Embryonic facial prominence (tissue), 1 donor: ENCODE measurements at regions not wholly inside any gene's neighbourhood (a gene's known extent, or its start where the extent isn't known, plus 50 kb on each side); places are given as distances from the start of the nearest gene placed in this dataset.

ENCODE experiments used
- DNase-seq: peaks from one replicate; pipeline ENCODE4 v3.0.0-alpha.2; 2016; ENCODE audit errors: extremely low spot score

GRCh38 chr11:13062115-13062514 lies 53.0 kb downstream of the RASSF10 start:
- no peak for DNase-seq

- no peak for DNase-seq
Observed at GRCh38 chr11:13064593-13064992, 55.5 kb downstream of the RASSF10 start.

GRCh38 chr11:13065200-13065787 lies 56.2 kb downstream of the RASSF10 start:
- DNase-seq, result no peak

- no peak for DNase-seq
Observed at GRCh38 chr11:13068211-13068610, 59.1 kb downstream of the RASSF10 start.

- no peak for DNase-seq
Observed at GRCh38 chr11:13073119-13073981, 64.2 kb downstream of the RASSF10 start.

- DNase-seq, result no peak
Observed at GRCh38 chr11:13074714-13075464, 65.8 kb downstream of the RASSF10 start.

- DNase-seq, result no peak
Observed at GRCh38 chr11:13076961-13077360, 67.8 kb downstream of the RASSF10 start.

DNA sequence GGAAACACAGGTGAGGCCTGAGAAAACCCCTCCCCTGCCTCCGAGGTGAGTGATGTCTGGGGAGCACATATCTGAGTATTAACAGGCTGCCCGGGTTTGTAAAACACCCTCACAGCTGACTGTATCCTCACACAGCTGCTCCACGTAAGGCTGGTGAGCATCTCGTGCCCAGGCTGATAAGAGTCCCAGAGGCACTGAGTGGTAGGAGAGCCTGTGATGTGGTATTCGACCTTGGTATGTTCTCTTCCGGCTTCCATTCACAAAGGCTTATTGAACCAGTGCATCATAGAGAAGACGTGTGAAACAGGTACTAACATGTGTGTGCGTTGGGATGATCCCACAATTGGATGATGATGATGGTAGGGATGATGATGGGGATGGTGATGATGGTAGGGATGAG lies 71.7 kb downstream of the RASSF10 start:
- no peak for DNase-seq

DNA sequence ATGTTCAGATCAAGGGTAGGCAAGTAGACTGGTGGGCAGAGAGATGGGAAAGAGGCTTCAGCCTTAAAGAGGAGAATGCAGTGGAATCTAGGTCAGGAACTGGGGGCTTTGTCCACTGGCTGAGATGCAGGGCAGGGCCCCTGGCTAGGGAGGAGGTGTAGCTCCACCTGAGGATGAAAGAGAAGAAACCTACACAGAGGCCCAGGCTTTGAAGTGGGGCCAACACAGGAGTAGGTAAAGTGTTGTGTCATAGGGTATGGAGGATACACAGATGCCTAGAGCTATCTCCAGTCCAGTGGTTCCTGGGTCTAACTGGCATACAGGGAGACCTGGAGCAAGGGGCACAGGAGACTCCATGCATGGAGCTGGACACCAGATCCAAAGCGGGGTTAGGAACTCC lies 73.5 kb downstream of the RASSF10 start:
- no peak for DNase-seq

- no peak for DNase-seq
Observed at GRCh38 chr11:13090228-13090708, 81.2 kb downstream of the RASSF10 start.

DNA sequence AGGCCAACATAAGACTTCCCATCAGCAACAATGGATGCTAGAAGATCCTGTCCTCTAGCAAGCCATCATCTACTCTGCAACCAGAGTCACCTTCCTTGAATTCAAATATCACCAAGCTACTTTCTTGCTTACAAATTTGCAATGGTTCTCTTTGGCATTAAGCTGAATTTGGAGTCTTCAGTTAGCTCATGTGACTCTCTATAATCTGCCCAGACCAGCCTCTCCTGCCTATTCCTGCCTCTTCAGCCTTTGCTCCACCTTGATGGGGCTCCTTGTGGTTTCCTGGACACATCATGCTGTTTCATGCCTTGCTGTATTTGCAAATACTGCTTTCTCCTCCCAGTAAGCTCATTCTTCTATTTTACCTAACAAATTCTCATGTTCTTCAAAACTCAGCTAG lies 82.3 kb downstream of the RASSF10 start:
- no peak for DNase-seq

- no peak for DNase-seq
Observed at GRCh38 chr11:13091804-13092203, 82.7 kb downstream of the RASSF10 start.

DNA sequence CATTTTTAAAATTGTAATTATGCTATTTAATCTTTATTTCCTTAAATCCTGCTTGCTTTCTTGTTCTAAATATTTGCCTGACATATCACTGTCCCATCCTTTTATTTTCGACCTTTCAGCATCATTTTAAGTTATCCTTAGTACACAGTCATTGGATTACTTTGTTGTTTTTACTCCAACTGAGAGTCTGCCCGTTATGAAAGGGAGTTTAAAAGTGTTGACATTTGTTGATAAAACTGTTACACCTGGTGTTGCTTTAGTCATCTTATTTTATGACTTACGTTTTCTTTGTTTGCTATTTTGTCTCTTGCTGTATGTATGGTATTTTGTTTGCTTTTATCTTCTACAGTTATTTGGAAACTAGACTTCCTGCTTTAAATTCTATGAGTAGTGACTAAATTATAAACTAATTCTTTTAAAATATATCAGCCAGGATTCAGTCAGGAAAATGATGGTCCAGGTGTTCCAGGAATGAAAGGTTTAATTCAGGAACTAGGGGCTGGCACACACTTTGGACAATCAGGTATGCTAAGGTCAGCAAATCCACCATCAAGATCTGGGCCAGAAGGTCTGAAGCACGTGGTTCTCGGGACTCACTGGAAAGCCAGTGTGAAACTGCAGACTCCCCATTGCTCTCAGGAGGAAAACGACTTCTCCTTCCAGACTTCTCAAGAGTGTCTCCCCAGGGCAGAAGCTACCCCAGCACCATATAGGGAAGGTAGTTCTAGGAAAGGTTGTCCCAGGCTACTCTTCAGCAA lies 86.0 kb downstream of the RASSF10 start:
- no peak for DNase-seq

DNA sequence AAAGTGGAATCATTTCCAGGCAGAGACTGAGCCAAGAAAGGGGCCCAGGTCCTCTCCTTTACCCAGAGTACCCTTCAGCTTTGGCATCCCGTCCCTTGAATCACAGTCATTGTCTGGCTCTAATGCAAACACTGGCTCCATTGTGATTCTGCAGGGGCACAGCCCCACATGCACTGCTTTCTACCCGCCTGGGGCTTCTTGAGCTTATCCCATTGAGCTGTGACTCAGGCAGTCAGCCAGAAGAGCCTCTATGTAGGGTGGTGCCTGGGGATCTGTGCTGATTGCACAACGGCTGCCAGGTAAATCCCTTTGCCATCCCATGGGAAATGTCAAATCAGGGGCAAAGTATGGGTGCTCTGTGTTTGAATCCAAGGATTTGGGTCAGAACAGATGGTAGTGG lies 88.9 kb downstream of the RASSF10 start:
- DNase-seq, result no peak

- no peak for DNase-seq
Observed at GRCh38 chr11:13098616-13099289, 89.6 kb downstream of the RASSF10 start.

- no peak for DNase-seq
Observed at GRCh38 chr11:13101644-13102512, 92.8 kb downstream of the RASSF10 start.

DNA sequence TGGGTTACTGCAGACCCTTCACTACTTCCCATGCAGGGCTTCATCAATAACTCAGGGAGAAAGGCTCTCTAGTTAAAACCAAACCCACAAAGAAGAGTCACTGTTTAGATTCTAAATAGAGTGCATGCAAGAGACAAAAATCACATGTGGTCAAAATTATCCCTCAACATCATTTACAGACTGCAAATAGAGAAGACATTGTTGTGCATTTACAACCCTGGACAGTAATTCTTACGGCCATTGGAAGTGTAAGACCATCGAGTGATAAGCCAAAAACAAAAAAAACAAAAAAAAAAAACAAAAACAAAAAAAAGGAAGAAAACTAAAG lies 93.4 kb downstream of the RASSF10 start:
- DNase-seq, result no peak

DNA sequence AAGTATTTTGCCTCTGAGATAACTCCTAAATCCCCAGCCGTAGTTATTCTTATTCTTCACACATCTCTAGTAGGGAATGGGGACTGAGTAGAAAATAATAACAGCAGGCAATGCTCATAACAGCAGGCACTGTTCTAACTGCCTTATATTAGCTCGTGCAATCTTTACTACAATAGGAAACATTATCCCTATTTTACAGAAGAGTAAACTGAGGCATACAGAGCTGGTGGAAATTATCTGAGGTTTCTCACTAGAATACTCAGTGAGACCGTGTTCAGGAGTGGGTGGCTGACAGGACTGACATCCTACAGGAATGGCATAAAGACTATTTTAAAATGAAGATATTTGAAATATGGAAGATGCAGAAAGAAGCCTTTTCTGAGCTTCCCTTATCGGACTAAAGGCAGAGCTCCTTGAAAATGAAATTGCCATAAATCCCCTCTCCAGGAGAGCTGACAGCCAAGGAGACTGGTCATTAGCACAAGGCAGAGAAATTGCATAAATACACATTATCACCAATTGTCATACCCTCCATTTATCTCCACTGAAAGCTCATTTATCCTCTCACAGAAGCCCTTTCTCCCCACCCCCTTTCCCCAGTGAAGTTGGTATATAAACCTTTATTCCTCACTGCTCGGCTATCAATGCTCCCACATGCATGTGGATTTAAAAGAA lies 93.9 kb downstream of the RASSF10 start:
- DNase-seq, result no peak

DNA sequence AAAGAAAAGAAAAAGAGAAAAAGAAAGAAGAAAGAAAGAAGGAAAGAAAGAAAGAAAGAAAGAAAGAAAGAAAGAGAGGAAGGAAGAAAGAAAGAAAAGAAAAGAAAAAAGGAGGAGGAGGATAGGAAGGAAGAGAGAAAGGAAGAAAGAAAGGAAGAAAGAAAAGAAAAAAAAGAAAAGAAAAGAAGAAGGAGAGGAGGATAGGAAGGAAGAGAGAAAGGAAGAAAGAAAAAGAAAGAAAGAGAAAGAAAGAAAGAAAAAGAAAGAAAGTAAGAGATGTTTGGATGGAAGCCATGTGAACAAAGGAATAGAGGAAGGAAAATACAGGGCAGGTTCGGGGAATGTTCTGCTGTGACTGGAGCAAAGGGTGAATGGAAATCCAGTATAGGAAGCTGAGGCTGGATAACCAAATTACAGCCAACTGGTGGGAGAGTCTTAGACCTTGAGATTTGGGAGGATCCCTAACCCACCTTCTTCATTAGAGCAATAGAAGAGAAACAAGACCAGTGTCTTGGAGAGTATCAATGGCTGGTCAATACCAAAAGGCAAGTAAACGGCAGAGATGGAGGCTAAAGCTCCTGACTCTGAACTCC lies 94.9 kb downstream of the RASSF10 start:
- DNase-seq, result no peak
